GM12873 (cell line): ENCODE measurements at regions not wholly inside any gene's neighbourhood (a gene's known extent, or its start where the extent isn't known, plus 50 kb on each side); places are given as distances from the start of the nearest gene placed in this dataset.

Source experiments
- CTCF ChIP-seq: IDR thresholded peaks from 2 replicates; pipeline ENCODE4 v1.5.1; 2012; ENCODE audit warnings: low read depth, mild to moderate bottlenecking, moderate library complexity, low read length, control low read depth; ENCODE audit not compliant: insufficient read depth; ENCODE audit errors: missing control alignments

- no peak for TF ChIP-seq CTCF
Observed at GRCh38 chr10:130351466-130352290, 215.5 kb downstream of the GLRX3 start.

GRCh38 chr10:130352291-130352645, 216.1 kb downstream of the GLRX3 start:
- no peak for TF ChIP-seq CTCF

- TF ChIP-seq CTCF, result no peak
Observed at GRCh38 chr10:130353928-130354572, 217.9 kb downstream of the GLRX3 start.

GRCh38 chr10:130354573-130354954, 218.4 kb downstream of the GLRX3 start:
- TF ChIP-seq CTCF, result no peak

- no peak for TF ChIP-seq CTCF
Observed at GRCh38 chr10:130354976-130355795, 219.0 kb downstream of the GLRX3 start.

- TF ChIP-seq CTCF, result no peak
Observed at GRCh38 chr10:130357226-130357625, 221.0 kb downstream of the GLRX3 start.

GRCh38 chr10:130357951-130358350, 221.8 kb downstream of the GLRX3 start:
- TF ChIP-seq CTCF, result no peak
